ENCODE measurements at regions not wholly inside any gene's neighbourhood (a gene's known extent, or its start where the extent isn't known, plus 50 kb on each side); places are given as distances from the start of the nearest gene placed in this dataset.

- H3K4me3 ChIP-seq (ENCODE audit: control insufficient read depth, low read depth, low read length): no peak overlapping the region
- no peak for TF ChIP-seq CTCF (IDR thresholded peaks at IDR 0.05; ENCODE audit: control insufficient read depth, insufficient read depth, low read depth, low read length, missing control alignments)
- no peak for DNase-seq (ENCODE audit: low read depth)
These were observed 265.6 kb upstream of the FAR2 start for GRCh38 chr12:28883406-28883997.

- no peak overlapping the region for H3K4me3 ChIP-seq (ENCODE audit: control insufficient read depth, low read depth, low read length)
- TF ChIP-seq CTCF (IDR thresholded peaks at IDR 0.05; ENCODE audit: control insufficient read depth, insufficient read depth, low read depth, low read length, missing control alignments): no peak
- no peak for DNase-seq (ENCODE audit: low read depth)
These were observed 264.0 kb upstream of the FAR2 start for GRCh38 chr12:28884904-28885679.

GRCh38 chr12:28885928-28886327 is 263.1 kb upstream of the FAR2 start:
- TF ChIP-seq CTCF (IDR thresholded peaks at IDR 0.05; ENCODE audit: control insufficient read depth, insufficient read depth, low read depth, low read length, missing control alignments): no peak
- H3K4me3 ChIP-seq (ENCODE audit: control insufficient read depth, low read depth, low read length): no peak overlapping the region
- no peak for DNase-seq (ENCODE audit: low read depth)

GRCh38 chr12:28887461-28887990 is 261.6 kb upstream of the FAR2 start:
- DNase-seq (ENCODE audit: low read depth): no peak
- no peak overlapping the region for H3K4me3 ChIP-seq (ENCODE audit: control insufficient read depth, low read depth, low read length)
- TF ChIP-seq CTCF (IDR thresholded peaks at IDR 0.05; ENCODE audit: control insufficient read depth, insufficient read depth, low read depth, low read length, missing control alignments): no peak

GRCh38 chr12:28890664-28891063 is 258.4 kb upstream of the FAR2 start:
- DNase-seq (ENCODE audit: low read depth): no peak
- TF ChIP-seq CTCF (IDR thresholded peaks at IDR 0.05; ENCODE audit: control insufficient read depth, insufficient read depth, low read depth, low read length, missing control alignments): no peak
- H3K4me3 ChIP-seq (ENCODE audit: control insufficient read depth, low read depth, low read length): no peak overlapping the region

- no peak for DNase-seq (ENCODE audit: low read depth)
- TF ChIP-seq CTCF (IDR thresholded peaks at IDR 0.05; ENCODE audit: control insufficient read depth, insufficient read depth, low read depth, low read length, missing control alignments): no peak
- no peak overlapping the region for H3K4me3 ChIP-seq (ENCODE audit: control insufficient read depth, low read depth, low read length)
These were observed 258.0 kb upstream of the FAR2 start for GRCh38 chr12:28891126-28891525.

Data from AG09309 (cell line).